Adrenal gland (tissue), 5 donors: ENCODE measurements at regions not wholly inside any gene's neighbourhood (a gene's known extent, or its start where the extent isn't known, plus 50 kb on each side); places are given as distances from the start of the nearest gene placed in this dataset.

Source experiments
- CTCF ChIP-seq, 6 experiments: fragments of 450-650 bp in 4 of 6; fragments of 200-600 bp in 2 of 6; sonication (generic) in 1 of 6; IDR thresholded peaks; 1 replicate in 5 of 6; 2 replicates in 1 of 6; pipeline versions ENCODE4 v1.5.1 to v1.8.0; 2016 to 2021; ENCODE audit warnings: antibody characterized with exemption in 6 of 6, mild to moderate bottlenecking in 2 of 6, moderate library complexity in 1 of 6
- POLR2A ChIP-seq, 2 donors: fragments of 450-650 bp; IDR thresholded peaks; one replicate each; pipeline ENCODE4 v1.6.1; 2017; ENCODE audit warnings: antibody characterized with exemption in 2 of 2, mild to moderate bottlenecking in 2 of 2, moderate library complexity in 1 of 2
- donor health status: DM: no; HTN: no; CAD: no.

GRCh38 chr10:120689777-120690529 lies 161.2 kb upstream of the WDR11 start:
- no peak for TF ChIP-seq CTCF (IDR thresholded peaks at IDR 0.05)
- no peak for TF ChIP-seq POLR2A (IDR thresholded peaks at IDR 0.05)
